ENCODE measurements at regions not wholly inside any gene's neighbourhood (a gene's known extent, or its start where the extent isn't known, plus 50 kb on each side); places are given as distances from the start of the nearest gene placed in this dataset.

DNA sequence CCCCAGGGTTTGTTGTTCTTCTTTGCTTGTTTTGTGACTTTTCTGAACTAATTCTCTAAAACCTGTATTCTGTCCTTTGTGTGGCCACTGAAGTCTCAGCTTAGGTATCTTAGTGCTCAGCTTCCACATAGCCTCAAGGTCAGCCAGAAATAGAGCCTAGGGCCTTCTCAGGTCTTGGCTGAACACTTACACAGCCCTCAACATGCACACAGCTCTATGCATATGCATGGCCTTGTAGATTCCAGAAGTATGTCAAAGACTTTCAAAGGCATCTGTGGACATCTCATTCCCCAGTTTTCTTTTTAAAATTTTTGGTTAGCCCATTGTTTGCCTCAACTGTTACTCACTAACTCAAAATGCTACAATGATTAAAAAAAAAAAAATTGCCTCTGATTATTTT lies 99.9 kb upstream of the GRIA1 start:
- no peak overlapping the region for H3K27ac ChIP-seq (ENCODE audit: insufficient read depth, low read length, poor library complexity, severe bottlenecking)
- H3K36me3 ChIP-seq (ENCODE audit: control insufficient read depth, insufficient read depth, low read length): no peaks in the 10 kb centered on the region
- H3K27me3 ChIP-seq (replicated peaks; ENCODE audit: control insufficient read depth, insufficient read depth, low read length, poor library complexity, severe bottlenecking): no peaks in the 10 kb centered on the region
- no peak for DNase-seq
- H3K9me3 ChIP-seq (ENCODE audit: control insufficient read depth, low read length): no peaks in the 10 kb centered on the region
- no peak overlapping the region for H3K4me3 ChIP-seq (ENCODE audit: insufficient read depth, low read depth, low read length, poor library complexity, severe bottlenecking)
- H3K4me1 ChIP-seq (ENCODE audit: control insufficient read depth, insufficient read depth, low read length, poor library complexity, severe bottlenecking): no peaks in the 10 kb centered on the region

DNA sequence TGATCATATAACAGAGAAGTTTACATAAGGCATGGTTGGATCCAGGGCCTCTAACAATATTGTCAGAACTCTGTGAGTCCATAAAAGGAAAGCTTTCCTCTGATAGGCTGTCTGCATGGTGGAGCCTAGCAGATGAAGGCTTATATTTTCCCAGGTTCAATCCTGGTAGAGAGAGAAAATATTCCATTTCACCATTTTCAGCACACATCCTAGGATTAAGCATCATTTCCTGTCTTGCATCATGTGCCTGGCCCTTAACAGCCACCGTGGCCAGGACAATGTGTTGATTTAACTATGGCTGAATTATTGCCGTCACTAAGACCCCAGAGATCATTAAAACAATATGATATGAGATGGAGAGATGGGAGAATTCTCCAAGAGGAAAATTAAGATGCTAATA lies 90.9 kb upstream of the GRIA1 start:
- no peak overlapping the region for H3K27ac ChIP-seq (ENCODE audit: insufficient read depth, low read length, poor library complexity, severe bottlenecking)
- no peaks in the 10 kb centered on the region for H3K9me3 ChIP-seq (ENCODE audit: control insufficient read depth, low read length)
- no peaks in the 10 kb centered on the region for H3K27me3 ChIP-seq (replicated peaks; ENCODE audit: control insufficient read depth, insufficient read depth, low read length, poor library complexity, severe bottlenecking)
- no peaks in the 10 kb centered on the region for H3K36me3 ChIP-seq (ENCODE audit: control insufficient read depth, insufficient read depth, low read length)
- no peaks in the 10 kb centered on the region for H3K4me1 ChIP-seq (ENCODE audit: control insufficient read depth, insufficient read depth, low read length, poor library complexity, severe bottlenecking)
- H3K4me3 ChIP-seq (ENCODE audit: insufficient read depth, low read depth, low read length, poor library complexity, severe bottlenecking): no peak overlapping the region
- DNase-seq: no peak

DNA sequence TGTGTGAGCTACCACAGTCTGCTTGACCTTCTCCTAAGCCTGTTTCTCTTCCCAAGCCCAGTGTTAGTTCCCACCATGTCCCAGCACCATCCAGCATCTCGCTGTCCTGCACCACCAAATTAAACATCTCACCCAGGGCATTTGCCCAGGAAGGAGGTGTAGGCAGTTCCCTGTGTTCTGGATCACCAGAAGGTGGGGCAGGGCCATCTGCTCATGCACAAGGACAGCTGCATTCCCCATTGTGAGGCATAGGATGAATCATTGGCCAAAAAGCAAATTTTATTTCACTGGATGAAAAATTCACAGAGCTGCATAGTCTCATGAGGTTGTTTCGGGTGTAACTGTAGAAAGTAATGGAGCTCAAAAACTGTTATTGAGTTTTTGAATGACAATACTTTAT lies 89.5 kb upstream of the GRIA1 start:
- no peak for DNase-seq
- Histone ChIP-seq H3K9me3 (ENCODE audit: control insufficient read depth, low read length) (no peaks in the 10 kb centered on the region), H3K27ac (ENCODE audit: insufficient read depth, low read length, poor library complexity, severe bottlenecking) (no peak overlapping the region), H3K36me3 (ENCODE audit: control insufficient read depth, insufficient read depth, low read length) (no peaks in the 10 kb centered on the region), H3K4me3 (ENCODE audit: insufficient read depth, low read depth, low read length, poor library complexity, severe bottlenecking) (no peak overlapping the region), H3K27me3 (replicated peaks; ENCODE audit: control insufficient read depth, insufficient read depth, low read length, poor library complexity, severe bottlenecking) (no peaks in the 10 kb centered on the region), H3K4me1 (ENCODE audit: control insufficient read depth, insufficient read depth, low read length, poor library complexity, severe bottlenecking) (no peaks in the 10 kb centered on the region)

- no peaks in the 10 kb centered on the region for H3K27me3 ChIP-seq (replicated peaks; ENCODE audit: control insufficient read depth, insufficient read depth, low read length, poor library complexity, severe bottlenecking)
- no peak overlapping the region for H3K27ac ChIP-seq (ENCODE audit: insufficient read depth, low read length, poor library complexity, severe bottlenecking)
- H3K4me3 ChIP-seq (ENCODE audit: insufficient read depth, low read depth, low read length, poor library complexity, severe bottlenecking): no peak overlapping the region
- H3K4me1 ChIP-seq (ENCODE audit: control insufficient read depth, insufficient read depth, low read length, poor library complexity, severe bottlenecking): no peaks in the 10 kb centered on the region
- H3K9me3 ChIP-seq (ENCODE audit: control insufficient read depth, low read length): no peaks in the 10 kb centered on the region
- no peak for DNase-seq
- no peaks in the 10 kb centered on the region for H3K36me3 ChIP-seq (ENCODE audit: control insufficient read depth, insufficient read depth, low read length)
Observed at GRCh38 chr5:153402550-153402949, 87.9 kb upstream of the GRIA1 start.

- DNase-seq: no peak
- Histone ChIP-seq H3K9me3 (ENCODE audit: control insufficient read depth, low read length) (no peaks in the 10 kb centered on the region), H3K4me1 (ENCODE audit: control insufficient read depth, insufficient read depth, low read length, poor library complexity, severe bottlenecking) (no peaks in the 10 kb centered on the region), H3K4me3 (ENCODE audit: insufficient read depth, low read depth, low read length, poor library complexity, severe bottlenecking) (no peak overlapping the region), H3K27me3 (replicated peaks; ENCODE audit: control insufficient read depth, insufficient read depth, low read length, poor library complexity, severe bottlenecking) (no peaks in the 10 kb centered on the region), H3K27ac (ENCODE audit: insufficient read depth, low read length, poor library complexity, severe bottlenecking) (no peak overlapping the region), H3K36me3 (ENCODE audit: control insufficient read depth, insufficient read depth, low read length) (no peaks in the 10 kb centered on the region)
Observed at GRCh38 chr5:153403470-153403869, 87.0 kb upstream of the GRIA1 start.

- H3K27me3 ChIP-seq (replicated peaks; ENCODE audit: control insufficient read depth, insufficient read depth, low read length, poor library complexity, severe bottlenecking): no peaks in the 10 kb centered on the region
- no peak for DNase-seq
Observed at GRCh38 chr5:153404747-153405146, 85.7 kb upstream of the GRIA1 start.

GRCh38 chr5:153421676-153422075 lies 68.8 kb upstream of the GRIA1 start:
- Histone ChIP-seq H3K27ac (ENCODE audit: insufficient read depth, low read length, poor library complexity, severe bottlenecking) (no peak overlapping the region), H3K27me3 (replicated peaks; ENCODE audit: control insufficient read depth, insufficient read depth, low read length, poor library complexity, severe bottlenecking) (no peaks in the 10 kb centered on the region), H3K4me1 (ENCODE audit: control insufficient read depth, insufficient read depth, low read length, poor library complexity, severe bottlenecking) (no peaks in the 10 kb centered on the region), H3K4me3 (ENCODE audit: insufficient read depth, low read depth, low read length, poor library complexity, severe bottlenecking) (no peak overlapping the region), H3K9me3 (ENCODE audit: control insufficient read depth, low read length) (no peaks in the 10 kb centered on the region), H3K36me3 (ENCODE audit: control insufficient read depth, insufficient read depth, low read length) (no peaks in the 10 kb centered on the region)
- DNase-seq: no peak

More at GRCh38 chr5:153404747-153405146, 85.7 kb upstream of the GRIA1 start:
- H3K4me1 ChIP-seq (ENCODE audit: control insufficient read depth, insufficient read depth, low read length, poor library complexity, severe bottlenecking): no peaks in the 10 kb centered on the region
- H3K27ac ChIP-seq (ENCODE audit: insufficient read depth, low read length, poor library complexity, severe bottlenecking): no peak overlapping the region
- H3K9me3 ChIP-seq (ENCODE audit: control insufficient read depth, low read length): no peaks in the 10 kb centered on the region
- H3K36me3 ChIP-seq (ENCODE audit: control insufficient read depth, insufficient read depth, low read length): no peaks in the 10 kb centered on the region
- H3K4me3 ChIP-seq (ENCODE audit: insufficient read depth, low read depth, low read length, poor library complexity, severe bottlenecking): no peak overlapping the region

DNA sequence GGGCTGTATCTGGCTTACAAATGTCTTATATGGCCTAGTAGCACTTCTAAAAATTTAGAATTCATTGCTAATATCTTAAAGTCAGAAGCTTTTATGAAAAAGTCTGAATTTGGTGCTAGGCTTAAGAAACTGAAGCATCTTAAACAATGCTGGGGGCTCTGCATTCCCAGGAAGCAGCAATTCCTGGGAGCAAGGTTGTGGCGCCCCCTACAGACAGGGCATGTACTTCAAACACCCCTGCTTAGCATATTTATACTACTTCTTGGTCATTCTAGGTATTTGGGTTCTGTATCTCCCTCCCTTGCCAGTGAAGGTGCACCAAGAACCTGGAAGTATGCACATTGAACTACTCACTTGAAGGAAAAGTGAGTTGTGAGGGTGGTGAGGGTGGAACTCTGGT lies 64.6 kb upstream of the GRIA1 start:
- Histone ChIP-seq H3K27me3 (replicated peaks; ENCODE audit: control insufficient read depth, insufficient read depth, low read length, poor library complexity, severe bottlenecking) (no peaks in the 10 kb centered on the region), H3K36me3 (ENCODE audit: control insufficient read depth, insufficient read depth, low read length) (no peaks in the 10 kb centered on the region), H3K4me1 (ENCODE audit: control insufficient read depth, insufficient read depth, low read length, poor library complexity, severe bottlenecking) (no peaks in the 10 kb centered on the region), H3K9me3 (ENCODE audit: control insufficient read depth, low read length) (no peaks in the 10 kb centered on the region), H3K4me3 (ENCODE audit: insufficient read depth, low read depth, low read length, poor library complexity, severe bottlenecking) (no peak overlapping the region), H3K27ac (ENCODE audit: insufficient read depth, low read length, poor library complexity, severe bottlenecking) (no peak overlapping the region)
- no peak for DNase-seq

GRCh38 chr5:153429761-153430380 lies 60.6 kb upstream of the GRIA1 start:
- Histone ChIP-seq H3K36me3 (ENCODE audit: control insufficient read depth, insufficient read depth, low read length) (no peaks in the 10 kb centered on the region), H3K27ac (ENCODE audit: insufficient read depth, low read length, poor library complexity, severe bottlenecking) (no peak overlapping the region), H3K27me3 (replicated peaks; ENCODE audit: control insufficient read depth, insufficient read depth, low read length, poor library complexity, severe bottlenecking) (no peaks in the 10 kb centered on the region), H3K9me3 (ENCODE audit: control insufficient read depth, low read length) (no peaks in the 10 kb centered on the region), H3K4me1 (ENCODE audit: control insufficient read depth, insufficient read depth, low read length, poor library complexity, severe bottlenecking) (no peaks in the 10 kb centered on the region), H3K4me3 (ENCODE audit: insufficient read depth, low read depth, low read length, poor library complexity, severe bottlenecking) (no peak overlapping the region)
- no peak for DNase-seq

DNA sequence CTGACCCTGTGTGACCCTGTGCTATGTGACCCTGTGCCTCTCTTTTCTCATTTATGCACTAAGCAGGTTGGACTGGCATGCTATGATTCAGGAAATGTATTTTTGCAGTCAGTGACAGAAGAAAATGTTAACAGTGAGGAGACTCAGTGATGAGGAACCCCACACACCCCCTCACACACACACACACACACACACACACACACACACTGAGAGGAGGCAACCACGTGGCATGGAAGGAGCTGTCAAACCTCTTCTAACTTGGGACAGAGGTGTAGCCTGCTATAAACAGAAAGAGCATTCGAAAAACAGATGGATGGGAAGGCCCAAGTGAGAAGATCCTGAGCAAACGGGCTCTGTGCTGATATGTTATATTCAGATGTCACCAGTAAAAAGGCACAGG lies 57.9 kb upstream of the GRIA1 start:
- Histone ChIP-seq H3K4me1 (ENCODE audit: control insufficient read depth, insufficient read depth, low read length, poor library complexity, severe bottlenecking) (no peaks in the 10 kb centered on the region), H3K4me3 (ENCODE audit: insufficient read depth, low read depth, low read length, poor library complexity, severe bottlenecking) (no peak overlapping the region), H3K27me3 (replicated peaks; ENCODE audit: control insufficient read depth, insufficient read depth, low read length, poor library complexity, severe bottlenecking) (no peaks in the 10 kb centered on the region), H3K36me3 (ENCODE audit: control insufficient read depth, insufficient read depth, low read length) (no peaks in the 10 kb centered on the region), H3K9me3 (ENCODE audit: control insufficient read depth, low read length) (no peaks in the 10 kb centered on the region), H3K27ac (ENCODE audit: insufficient read depth, low read length, poor library complexity, severe bottlenecking) (no peak overlapping the region)
- DNase-seq: no peak

Measured in effector memory CD4-positive, alpha-beta T cell (primary cell).